HEK293 (cell line): ENCODE measurements at regions not wholly inside any gene's neighbourhood (a gene's known extent, or its start where the extent isn't known, plus 50 kb on each side); places are given as distances from the start of the nearest gene placed in this dataset.

Source experiments
- CTCF ChIP-seq: fragments of 450-650 bp; formaldehyde crosslinking; IDR thresholded peaks from 2 replicates; pipeline ENCODE4 v1.5.1; 2016; ENCODE audit warnings: missing biosample characterization, missing genetic modification characterization
- PRDM1 ChIP-seq: fragments of 450-650 bp; formaldehyde crosslinking; IDR thresholded peaks from 2 replicates; pipeline ENCODE4; 2016; ENCODE audit warnings: missing biosample characterization, missing genetic modification characterization
- ZNF2 ChIP-seq: fragments of 450-650 bp; formaldehyde crosslinking; IDR thresholded peaks from 2 replicates; pipeline ENCODE4 v1.5.1; 2016; ENCODE audit warnings: missing biosample characterization, missing genetic modification characterization
- ZNF23 ChIP-seq: fragments of 450-650 bp; formaldehyde crosslinking; IDR thresholded peaks from 2 replicates; pipeline ENCODE4 v1.5.1; 2016; ENCODE audit warnings: missing biosample characterization, missing genetic modification characterization, borderline replicate concordance
- ZNF292 ChIP-seq: fragments of 450-650 bp; formaldehyde crosslinking; IDR thresholded peaks from 2 replicates; pipeline ENCODE4 v1.5.1; 2016; ENCODE audit warnings: low read depth, missing biosample characterization, missing genetic modification characterization, borderline replicate concordance
- ZNF518A ChIP-seq: fragments of 450-650 bp; formaldehyde crosslinking; conservative IDR thresholded peaks from 2 replicates; pipeline ENCODE4 v1.5.1; 2016; ENCODE audit warnings: low read depth, missing biosample characterization, missing genetic modification characterization
- ZNF549 ChIP-seq: fragments of 450-650 bp; IDR thresholded peaks from 2 replicates; pipeline ENCODE4 v1.5.1; 2018; ENCODE audit warnings: missing biosample characterization, missing genetic modification characterization, mild to moderate bottlenecking, inconsistent platforms, moderate library complexity
- ZNF560 ChIP-seq: fragments of 450-650 bp; formaldehyde crosslinking; IDR thresholded peaks from 2 replicates; pipeline ENCODE4 v1.5.1; 2017; ENCODE audit warnings: missing biosample characterization, missing genetic modification characterization, borderline replicate concordance
- ZNF639 ChIP-seq: fragments of 450-650 bp; formaldehyde crosslinking; IDR thresholded peaks from 2 replicates; pipeline ENCODE4 v1.5.1; 2016; ENCODE audit warnings: missing biosample characterization, missing genetic modification characterization

- TF ChIP-seq ZNF292 (tag by site-specific recombination) (no peak), ZNF23 (no peak), CTCF (tag by site-specific recombination) (no peak), ZNF560 (tag by site-specific recombination) (no peak), ZNF518A (tag by site-specific recombination) (no peak), ZNF2 (tag by site-specific recombination) (no peak), ZNF639 (tag by site-specific recombination) (no peak), ZNF549 (no peak), PRDM1 (tag by site-specific recombination) (no peak)
Observed at GRCh38 chr6:134853111-134854055, 96.5 kb downstream of the ALDH8A1 start.
